Esophagus muscularis mucosa (tissue), 4 donors: ENCODE measurements at regions not wholly inside any gene's neighbourhood (a gene's known extent, or its start where the extent isn't known, plus 50 kb on each side); places are given as distances from the start of the nearest gene placed in this dataset.

Source experiments
- DNase-seq: peaks from one replicate; pipeline ENCODE4 v3.0.0-alpha.2; 2017; ENCODE audit errors: extremely low spot score
- H3K27ac ChIP-seq, 4 donors: fragments of 200-600 bp; sonication (generic); replicated peaks in 1 of 4; 1 replicate in 3 of 4; 2 replicates in 1 of 4; pipeline ENCODE4 v1.5.1; 2016 to 2019; ENCODE audit warnings: mild to moderate bottlenecking in 1 of 4
- H3K27me3 ChIP-seq, 4 donors: fragments of 200-600 bp; sonication (generic); one replicate each; pipeline versions ENCODE4 v1.5.1 to v1.6.0; 2016 to 2019
- H3K36me3 ChIP-seq, 4 donors: fragments of 200-600 bp; sonication (generic); one replicate each; pipeline ENCODE4 v1.5.1; 2016 to 2019
- H3K4me1 ChIP-seq, 4 donors: fragments of 200-600 bp; sonication (generic); one replicate each; pipeline ENCODE4 v1.5.1; 2016 to 2019
- H3K4me3 ChIP-seq, 4 donors: fragments of 200-600 bp; sonication (generic); 1 replicate in 2 of 4; 2 replicates in 2 of 4; pipeline ENCODE4 v1.5.1; 2016 to 2019; ENCODE audit warnings: mild to moderate bottlenecking in 4 of 4, moderate library complexity in 1 of 4
- H3K9me3 ChIP-seq, 4 donors: fragments of 200-600 bp; sonication (generic); 1 replicate in 3 of 4; 2 replicates in 1 of 4; pipeline ENCODE4 v1.5.1; 2016 to 2019
- EP300 ChIP-seq: sonication (generic); formaldehyde crosslinking; IDR thresholded peaks from one replicate; pipeline ENCODE4 v1.6.1; 2017; ENCODE audit warnings: antibody characterized with exemption
- POLR2A ChIP-seq: fragments of 450-650 bp; IDR thresholded peaks from one replicate; pipeline ENCODE4 v1.6.1; 2017; ENCODE audit warnings: antibody characterized with exemption, moderate library complexity, mild to moderate bottlenecking, low read depth
- POLR2AphosphoS5 ChIP-seq, 2 donors: sonication (generic); formaldehyde crosslinking; IDR thresholded peaks; one replicate each; pipeline ENCODE4 v1.6.1; 2017; ENCODE audit warnings: antibody characterized with exemption in 2 of 2
- WGBS: methylation state at CpG from one replicate; pipeline ENCODE4 v1.1.5; 2018; 5-methylcytosine and 5-hydroxymethylcytosine counted together
- intact Hi-C: fragments of 100-400 bp; cut with DNase I; formaldehyde crosslinking; loops from one replicate; pipeline ENCODE4 v1.15.1; 2023
- TF ChIP-seq, protein P1 (sequence below), 3 experiments: fragments of 200-600 bp in 2 of 3; fragments of 450-650 bp in 1 of 3; sonication (generic) in 2 of 3; IDR thresholded peaks; one replicate each; pipeline ENCODE4 v1.5.1; 2017 to 2019; ENCODE audit warnings: antibody characterized with exemption in 3 of 3, mild to moderate bottlenecking in 2 of 3, moderate library complexity in 1 of 3

DNA sequence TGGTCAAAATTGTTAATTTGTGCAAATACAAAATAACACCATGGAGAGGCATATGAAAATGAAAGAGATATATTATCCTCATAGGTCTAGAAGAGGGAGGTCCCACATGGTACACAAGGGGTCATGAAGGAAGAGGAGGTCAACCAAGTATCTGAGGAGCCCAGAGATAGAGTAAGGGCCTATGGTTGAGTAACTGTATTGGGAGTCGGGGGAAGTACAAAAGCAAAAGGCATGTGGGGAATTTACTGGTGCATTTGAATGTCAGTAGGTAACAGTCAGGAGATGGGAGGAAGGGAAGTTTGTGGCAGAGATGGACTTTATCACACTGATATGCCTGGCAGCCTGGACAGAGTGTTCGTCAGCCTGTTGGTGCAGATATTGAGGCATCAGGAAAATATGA, 1113.7 kb downstream of the OTOL1 start:
- H3K4me1 ChIP-seq: no peaks in the 10 kb centered on the region
- no peak for DNase-seq
- no peaks in the 10 kb centered on the region for H3K27me3 ChIP-seq
- TF ChIP-seq EP300 (no peak), POLR2AphosphoS5 (IDR thresholded peaks at IDR 0.05) (no peak), POLR2A (no peak)
- H3K36me3 ChIP-seq: no peaks in the 10 kb centered on the region
- intact Hi-C loops: no loop called here
- H3K4me3 ChIP-seq: no peak overlapping the region
- H3K9me3 ChIP-seq: peaks cover 0 to 5% (median 0%) of the 10 kb centered on the region in 4 donors
- 88% methylated on average over 2 of the region's 2 CpGs for whole genome bisulfite sequencing
- H3K27ac ChIP-seq: no peak overlapping the region

DNA sequence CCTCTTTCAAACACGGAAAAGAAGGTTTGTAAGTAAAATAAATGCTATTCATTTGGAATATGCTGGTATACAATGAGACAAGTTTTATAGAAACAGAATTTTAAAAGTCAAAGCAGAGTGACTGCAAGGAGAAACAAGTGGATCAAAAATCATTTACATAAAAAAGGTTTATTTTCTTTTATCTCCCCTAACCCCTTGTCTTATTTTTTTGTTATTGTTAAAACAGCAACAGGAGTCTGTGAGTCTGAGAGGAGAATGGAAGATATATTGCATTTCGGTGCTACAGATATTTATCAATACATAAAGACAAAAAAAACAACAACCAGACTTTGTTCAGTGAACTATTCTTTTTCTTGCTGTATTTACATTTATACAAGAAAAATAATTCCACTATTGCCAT, 1116.4 kb downstream of the OTOL1 start:
- intact Hi-C loops: no loop called here
- WGBS: 73% methylated on average over 2 of the region's 2 CpGs
- no peak overlapping the region for H3K27ac ChIP-seq
- DNase-seq: no peak
- no peaks in the 10 kb centered on the region for H3K27me3 ChIP-seq
- no peaks in the 10 kb centered on the region for H3K4me1 ChIP-seq
- TF ChIP-seq EP300 (no peak), POLR2A (no peak), POLR2AphosphoS5 (IDR thresholded peaks at IDR 0.05) (no peak)
- TF ChIP-seq, protein P1, sequence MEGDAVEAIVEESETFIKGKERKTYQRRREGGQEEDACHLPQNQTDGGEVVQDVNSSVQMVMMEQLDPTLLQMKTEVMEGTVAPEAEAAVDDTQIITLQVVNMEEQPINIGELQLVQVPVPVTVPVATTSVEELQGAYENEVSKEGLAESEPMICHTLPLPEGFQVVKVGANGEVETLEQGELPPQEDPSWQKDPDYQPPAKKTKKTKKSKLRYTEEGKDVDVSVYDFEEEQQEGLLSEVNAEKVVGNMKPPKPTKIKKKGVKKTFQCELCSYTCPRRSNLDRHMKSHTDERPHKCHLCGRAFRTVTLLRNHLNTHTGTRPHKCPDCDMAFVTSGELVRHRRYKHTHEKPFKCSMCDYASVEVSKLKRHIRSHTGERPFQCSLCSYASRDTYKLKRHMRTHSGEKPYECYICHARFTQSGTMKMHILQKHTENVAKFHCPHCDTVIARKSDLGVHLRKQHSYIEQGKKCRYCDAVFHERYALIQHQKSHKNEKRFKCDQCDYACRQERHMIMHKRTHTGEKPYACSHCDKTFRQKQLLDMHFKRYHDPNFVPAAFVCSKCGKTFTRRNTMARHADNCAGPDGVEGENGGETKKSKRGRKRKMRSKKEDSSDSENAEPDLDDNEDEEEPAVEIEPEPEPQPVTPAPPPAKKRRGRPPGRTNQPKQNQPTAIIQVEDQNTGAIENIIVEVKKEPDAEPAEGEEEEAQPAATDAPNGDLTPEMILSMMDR (IDR thresholded peaks at IDR 0.05): no peak
- no peak overlapping the region for H3K4me3 ChIP-seq
- H3K9me3 ChIP-seq: no peaks in the 10 kb centered on the region
- H3K36me3 ChIP-seq: no peaks in the 10 kb centered on the region

DNA sequence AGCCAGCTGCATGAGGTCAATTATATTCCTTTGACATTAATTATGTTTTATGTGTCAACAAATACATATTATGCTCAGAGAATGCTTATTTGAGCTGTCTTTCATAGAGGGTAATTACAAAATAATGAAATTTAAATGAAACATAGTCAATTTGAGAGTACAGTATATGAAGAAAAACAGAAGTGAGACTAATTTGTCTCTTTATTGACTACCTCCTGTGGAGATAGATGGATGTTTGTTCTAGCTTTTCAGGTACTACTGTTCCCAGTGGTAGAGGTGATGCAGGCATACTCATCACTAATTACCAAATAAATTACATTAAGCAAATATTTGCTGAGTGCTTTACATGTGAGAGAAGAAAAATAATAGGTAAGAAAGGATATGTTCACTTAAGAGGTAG, 1129.6 kb downstream of the OTOL1 start:
- Histone ChIP-seq H3K36me3 (no peaks in the 10 kb centered on the region), H3K4me1 (no peaks in the 10 kb centered on the region)
- TF ChIP-seq, protein P1 (IDR thresholded peaks at IDR 0.05): no peak
- TF ChIP-seq EP300 (no peak), POLR2A (no peak), POLR2AphosphoS5 (IDR thresholded peaks at IDR 0.05) (no peak)

DNA sequence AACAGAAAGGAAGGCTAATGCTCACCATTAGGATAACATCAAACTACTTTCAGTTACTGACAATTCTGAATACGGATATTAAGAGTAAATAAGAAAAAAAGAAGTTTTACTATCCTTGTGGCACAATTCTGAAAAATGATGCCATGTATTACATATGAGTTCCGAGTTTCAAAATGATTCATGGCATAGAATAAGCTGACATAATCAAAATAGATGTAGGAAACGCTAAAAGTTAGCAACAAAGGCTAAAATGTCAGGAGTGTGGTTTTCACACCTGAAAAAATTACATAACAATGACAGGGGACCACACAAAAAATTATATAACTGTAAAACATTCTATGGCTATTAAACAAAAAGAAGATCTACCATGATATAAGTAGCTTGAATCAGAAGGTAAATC, 1131.9 kb downstream of the OTOL1 start:
- Histone ChIP-seq H3K27me3 (no peaks in the 10 kb centered on the region), H3K9me3 (no peaks in the 10 kb centered on the region), H3K27ac (no peak overlapping the region), H3K4me3 (no peak overlapping the region), H3K4me1 (no peaks in the 10 kb centered on the region), H3K36me3 (no peaks in the 10 kb centered on the region)
- WGBS: 49% methylated on average over 3 of the region's 3 CpGs
- intact Hi-C loops: no loop called here
- no peak for TF ChIP-seq EP300
- no peak for TF ChIP-seq POLR2A
- TF ChIP-seq POLR2AphosphoS5 (IDR thresholded peaks at IDR 0.05): no peak
- TF ChIP-seq, protein P1 (IDR thresholded peaks at IDR 0.05): no peak
- DNase-seq: no peak

More for the DNA sequence above, 1129.6 kb downstream of the OTOL1 start:
- Histone ChIP-seq H3K9me3 (peaks cover 0 to 9% (median 0%) of the 10 kb centered on the region in 4 donors), H3K27me3 (no peaks in the 10 kb centered on the region), H3K4me3 (no peak overlapping the region), H3K27ac (no peak overlapping the region)
- DNase-seq: no peak
- intact Hi-C loops: no loop called here

DNA sequence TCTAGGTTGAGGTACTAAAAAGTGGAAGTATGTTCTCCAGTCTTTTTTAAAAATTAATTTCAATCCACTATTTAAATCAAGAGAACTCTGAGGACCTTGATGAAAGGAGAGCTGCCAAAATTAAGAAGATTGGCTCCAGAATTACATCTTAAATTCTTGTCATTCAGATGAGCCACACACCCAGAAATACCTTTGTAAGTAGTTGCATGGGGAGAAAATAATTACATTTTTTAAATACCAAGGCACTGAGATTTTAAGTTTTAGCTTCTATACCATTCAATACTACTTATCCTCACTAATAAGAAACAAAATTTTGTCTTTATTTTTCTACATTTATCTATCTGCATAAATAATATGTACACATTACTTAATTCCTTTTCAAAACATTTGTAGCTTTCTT, 1132.8 kb downstream of the OTOL1 start:
- Histone ChIP-seq H3K4me1 (no peaks in the 10 kb centered on the region), H3K4me3 (no peak overlapping the region), H3K36me3 (no peaks in the 10 kb centered on the region), H3K27ac (no peak overlapping the region), H3K9me3 (no peaks in the 10 kb centered on the region), H3K27me3 (no peaks in the 10 kb centered on the region)
- no peak for TF ChIP-seq POLR2A
- no peak for TF ChIP-seq POLR2AphosphoS5 (IDR thresholded peaks at IDR 0.05)
- TF ChIP-seq EP300: no peak
- TF ChIP-seq, protein P1 (IDR thresholded peaks at IDR 0.05): no peak
- intact Hi-C loops: no loop called here
- DNase-seq: no peak
